Neutrophil (primary cell): ENCODE measurements at regions not wholly inside any gene's neighbourhood (a gene's known extent, or its start where the extent isn't known, plus 50 kb on each side); places are given as distances from the start of the nearest gene placed in this dataset.

Experiments
- H3K27ac ChIP-seq: fragments of 200-600 bp; sonication (generic); 2 replicates; pipeline ENCODE4 v1.5.1; 2016; ENCODE audit warnings: mild to moderate bottlenecking, moderate library complexity
- H3K27me3 ChIP-seq: fragments of 200-600 bp; sonication (generic); 2 replicates; pipeline ENCODE4 v1.6.0; 2016; ENCODE audit warnings: mild to moderate bottlenecking
- H3K36me3 ChIP-seq: fragments of 200-600 bp; sonication (generic); 2 replicates; pipeline ENCODE4 v1.5.1; 2017
- H3K4me1 ChIP-seq, 2 experiments: fragments of 200-600 bp in 1 of 2; sonication (generic) in 1 of 2; 1 replicate in 1 of 2; 2 replicates in 1 of 2; pipeline versions ENCODE4 v1.5.1 to v1.6.1; 2013 to 2016; ENCODE audit warnings: low read depth in 1 of 2, low read length in 1 of 2, mild to moderate bottlenecking in 1 of 2, moderate library complexity in 1 of 2; ENCODE audit not compliant: control insufficient read depth in 1 of 2, insufficient read depth in 1 of 2
- H3K4me3 ChIP-seq, 2 experiments: fragments of 200-600 bp in 1 of 2; sonication (generic) in 1 of 2; 1 replicate in 1 of 2; 2 replicates in 1 of 2; pipeline ENCODE4 v1.5.1; 2013 to 2016; ENCODE audit warnings: low read depth in 1 of 2, low read length in 1 of 2, mild to moderate bottlenecking in 1 of 2, moderate library complexity in 1 of 2
- H3K9me3 ChIP-seq: fragments of 200-600 bp; sonication (generic); 2 replicates; pipeline ENCODE4 v1.5.1; 2016
- CTCF ChIP-seq: fragments of 200-600 bp; sonication (generic); IDR thresholded peaks from 2 replicates; pipeline ENCODE4 v1.5.1; 2016; ENCODE audit warnings: antibody characterized with exemption

DNA sequence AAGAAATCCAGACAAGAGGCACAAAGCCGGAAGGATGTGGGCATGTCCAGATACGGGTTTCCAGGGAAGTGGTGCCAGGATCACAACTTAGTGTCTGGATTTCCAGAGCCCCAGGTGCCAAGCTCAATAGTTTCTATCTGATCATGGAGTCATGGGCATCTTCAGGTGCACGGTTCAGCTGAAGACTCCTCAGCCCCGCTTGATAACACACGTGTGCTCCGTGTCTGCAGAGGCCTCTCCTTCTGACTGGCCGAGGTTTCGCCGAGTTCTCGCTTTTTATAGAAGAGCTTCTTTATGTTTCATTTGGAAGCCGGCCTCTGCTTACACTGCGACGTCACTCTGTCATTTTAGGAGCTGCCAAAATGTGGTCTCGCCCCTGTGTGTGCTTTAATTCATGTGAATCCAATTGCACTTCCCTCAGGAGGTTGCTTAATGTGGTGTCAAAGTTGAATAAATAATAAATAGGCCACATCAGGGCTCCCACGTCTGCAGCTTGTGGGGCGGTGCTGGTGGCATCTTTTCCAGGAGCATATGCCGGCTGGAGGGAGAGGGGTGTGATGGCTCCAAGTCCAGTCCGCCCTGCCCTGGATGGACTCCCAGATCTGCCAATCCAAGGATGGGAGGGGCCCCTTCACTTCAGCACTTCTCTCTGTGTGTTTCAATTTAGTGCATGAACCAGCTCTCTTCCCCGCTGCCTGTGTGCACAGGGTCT, 1410.8 kb downstream of the TBC1D22A start:
- no peaks in the 10 kb centered on the region for H3K36me3 ChIP-seq
- no peaks in the 10 kb centered on the region for H3K9me3 ChIP-seq
- no peak for TF ChIP-seq CTCF
- H3K27ac ChIP-seq: no peak overlapping the region
- H3K4me3 ChIP-seq: no peak overlapping the region
- H3K27me3 ChIP-seq: no peaks in the 10 kb centered on the region
- no peaks in the 10 kb centered on the region for H3K4me1 ChIP-seq

GRCh38 chr22:48171271-48171691, 1408.8 kb downstream of the TBC1D22A start:
- H3K27me3 ChIP-seq: no peaks in the 10 kb centered on the region
- H3K4me3 ChIP-seq: no peak overlapping the region
- H3K9me3 ChIP-seq: no peaks in the 10 kb centered on the region
- H3K36me3 ChIP-seq: no peaks in the 10 kb centered on the region
- no peaks in the 10 kb centered on the region for H3K4me1 ChIP-seq
- H3K27ac ChIP-seq: no peak overlapping the region
- TF ChIP-seq CTCF: no peak

DNA sequence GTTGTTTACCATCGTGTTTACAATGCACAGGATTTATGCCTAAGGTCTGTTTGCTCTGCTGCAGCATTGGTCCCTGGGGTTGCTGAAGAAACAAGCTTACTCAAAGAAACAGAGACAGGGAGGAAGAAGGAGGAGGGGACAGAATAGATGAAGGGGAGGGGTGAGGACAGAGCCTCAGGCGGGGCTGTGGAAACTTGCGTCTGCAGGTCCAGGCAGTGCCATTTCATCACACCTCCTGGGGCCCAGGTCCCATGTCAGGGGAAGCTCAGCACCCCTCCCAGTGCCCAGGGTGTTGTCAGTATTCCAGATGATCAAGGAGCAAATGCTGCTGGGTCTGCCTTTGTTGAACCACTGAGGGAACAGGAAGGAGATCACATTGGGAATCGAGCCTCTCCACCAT, 1406.8 kb downstream of the TBC1D22A start:
- Histone ChIP-seq H3K4me1 (no peaks in the 10 kb centered on the region), H3K27ac (no peak overlapping the region), H3K4me3 (no peak overlapping the region), H3K27me3 (no peaks in the 10 kb centered on the region), H3K36me3 (no peaks in the 10 kb centered on the region), H3K9me3 (no peaks in the 10 kb centered on the region)
- TF ChIP-seq CTCF: no peak

GRCh38 chr22:48167238-48167637, 1404.8 kb downstream of the TBC1D22A start:
- Histone ChIP-seq H3K27ac (no peak overlapping the region), H3K9me3 (no peaks in the 10 kb centered on the region)
- no peak for TF ChIP-seq CTCF

GRCh38 chr22:48161298-48161697, 1398.8 kb downstream of the TBC1D22A start:
- no peaks in the 10 kb centered on the region for H3K4me1 ChIP-seq
- no peak overlapping the region for H3K4me3 ChIP-seq
- H3K9me3 ChIP-seq: no peaks in the 10 kb centered on the region
- H3K27ac ChIP-seq: no peak overlapping the region
- no peaks in the 10 kb centered on the region for H3K27me3 ChIP-seq
- TF ChIP-seq CTCF: no peak
- no peaks in the 10 kb centered on the region for H3K36me3 ChIP-seq

More at GRCh38 chr22:48167238-48167637, 1404.8 kb downstream of the TBC1D22A start:
- Histone ChIP-seq H3K27me3 (no peaks in the 10 kb centered on the region), H3K4me3 (no peak overlapping the region), H3K36me3 (no peaks in the 10 kb centered on the region), H3K4me1 (no peaks in the 10 kb centered on the region)
